Activated CD4-positive, alpha-beta T cell treated with anti-CD3 and anti-CD28 coated beads, Interleukin-2, amount 10 ng/mL, durations not matched to agents 7 days and 5 days (primary cell): ENCODE measurements at regions not wholly inside any gene's neighbourhood (a gene's known extent, or its start where the extent isn't known, plus 50 kb on each side); places are given as distances from the start of the nearest gene placed in this dataset.

Experiments used
- CTCF ChIA-PET: fragments of 350-600 bp; sonication (Branson Sonifier 250); formaldehyde crosslinking; loops from one replicate; lab custom pipeline; 2021; ENCODE audit warnings: antibody characterized with exemption; lab: Charles Lee
- POLR2A ChIA-PET: fragments of 350-600 bp; sonication (Branson Sonifier 250); formaldehyde crosslinking; loops from one replicate; lab custom pipeline; 2021; ENCODE audit warnings: antibody characterized with exemption; lab: Charles Lee
- DNase-seq: peaks from one replicate; pipeline ENCODE4 v3.0.0-alpha.2; 2020
- H3K27ac Mint-ChIP-seq: one replicate; pipeline ENCODE4 v1.8.0; 2021; ENCODE audit warnings: mild to moderate bottlenecking, moderate library complexity, mixed read lengths
- H3K27me3 Mint-ChIP-seq: one replicate; pipeline ENCODE4 v1.8.0; 2021; ENCODE audit warnings: mixed read lengths
- H3K36me3 Mint-ChIP-seq: one replicate; pipeline ENCODE4 v1.8.0; 2021; ENCODE audit warnings: low read depth, mixed read lengths
- H3K4me1 Mint-ChIP-seq: one replicate; pipeline ENCODE4 v1.8.0; 2021; ENCODE audit warnings: mixed read lengths
- H3K4me3 Mint-ChIP-seq: one replicate; pipeline ENCODE4 v1.8.0; 2021; ENCODE audit warnings: mild to moderate bottlenecking, moderate library complexity, mixed read lengths
- H3K9me3 Mint-ChIP-seq: one replicate; pipeline ENCODE4 v1.8.0; 2021; ENCODE audit warnings: mixed read lengths

GRCh38 chr15:95210436-95210981 is 979.1 kb downstream of the MCTP2 start:
- H3K4me1 Mint-ChIP-seq, result no peaks in the 10 kb centered on the region
- H3K4me3 Mint-ChIP-seq, result no peak overlapping the region
- CTCF ChIA-PET, result interaction anchor here (0.6 kb wide), 1 partner anchor 447 kb away, joined by 3 read pairs; no protein-coding TSS in a partner anchor
- H3K36me3 Mint-ChIP-seq, result no peaks in the 10 kb centered on the region
- POLR2A ChIA-PET, result no interaction called here
- no peak overlapping the region for H3K27ac Mint-ChIP-seq
- no peak for DNase-seq
- H3K9me3 Mint-ChIP-seq, result peaks cover 5% of the 10 kb centered on the region
- no peaks in the 10 kb centered on the region for H3K27me3 Mint-ChIP-seq

GRCh38 chr15:95215017-95215416 is 983.7 kb downstream of the MCTP2 start:
- no peak overlapping the region for H3K4me3 Mint-ChIP-seq
- no peak for DNase-seq
- peaks cover 2% of the 10 kb centered on the region for H3K9me3 Mint-ChIP-seq
- H3K27ac Mint-ChIP-seq, result no peak overlapping the region
- H3K36me3 Mint-ChIP-seq, result no peaks in the 10 kb centered on the region
- no peaks in the 10 kb centered on the region for H3K4me1 Mint-ChIP-seq
- H3K27me3 Mint-ChIP-seq, result no peaks in the 10 kb centered on the region
- CTCF ChIA-PET, result no interaction called here
- POLR2A ChIA-PET, result no interaction called here

GRCh38 chr15:95226835-95227234 is 995.5 kb downstream of the MCTP2 start:
- H3K27me3 Mint-ChIP-seq, result no peaks in the 10 kb centered on the region
- ChIA-PET CTCF (no interaction called here), POLR2A (no interaction called here)
- H3K9me3 Mint-ChIP-seq, result peaks cover 4% of the 10 kb centered on the region
- no peaks in the 10 kb centered on the region for H3K4me1 Mint-ChIP-seq
- H3K36me3 Mint-ChIP-seq, result no peaks in the 10 kb centered on the region
- DNase-seq, result no peak
- H3K4me3 Mint-ChIP-seq, result no peak overlapping the region
- no peak overlapping the region for H3K27ac Mint-ChIP-seq

- H3K27me3 Mint-ChIP-seq, result no peaks in the 10 kb centered on the region
- H3K27ac Mint-ChIP-seq, result no peak overlapping the region
- H3K36me3 Mint-ChIP-seq, result no peaks in the 10 kb centered on the region
- DNase-seq, result no peak
- H3K4me1 Mint-ChIP-seq, result no peaks in the 10 kb centered on the region
- ChIA-PET CTCF (no interaction called here), POLR2A (no interaction called here)
- H3K4me3 Mint-ChIP-seq, result no peak overlapping the region
- peaks cover 4% of the 10 kb centered on the region for H3K9me3 Mint-ChIP-seq
Measured at GRCh38 chr15:95227235-95227634, 995.9 kb downstream of the MCTP2 start.

GRCh38 chr15:95228856-95229555 is 997.6 kb downstream of the MCTP2 start:
- H3K27ac Mint-ChIP-seq, result no peak overlapping the region
- peaks cover 6% of the 10 kb centered on the region for H3K9me3 Mint-ChIP-seq
- POLR2A ChIA-PET, result interaction anchor here (0.6 kb wide), 1 partner anchor 777 kb away, joined by 3 read pairs; no protein-coding TSS in a partner anchor
- DNase-seq, result no peak
- CTCF ChIA-PET, result no interaction called here
- no peaks in the 10 kb centered on the region for H3K27me3 Mint-ChIP-seq
- H3K4me3 Mint-ChIP-seq, result no peak overlapping the region
- no peaks in the 10 kb centered on the region for H3K4me1 Mint-ChIP-seq
- H3K36me3 Mint-ChIP-seq, result no peaks in the 10 kb centered on the region

- CTCF ChIA-PET, result no interaction called here
- Mint-ChIP-seq H3K4me1 (no peaks in the 10 kb centered on the region), H3K9me3 (peaks cover 12% of the 10 kb centered on the region), H3K27ac (no peak overlapping the region), H3K36me3 (no peaks in the 10 kb centered on the region), H3K4me3 (no peak overlapping the region), H3K27me3 (no peaks in the 10 kb centered on the region)
- no peak for DNase-seq
- POLR2A ChIA-PET, result no interaction called here
Measured at GRCh38 chr15:95235033-95235432, 1003.7 kb downstream of the MCTP2 start.

- H3K4me3 Mint-ChIP-seq, result no peak overlapping the region
- peaks cover 2% of the 10 kb centered on the region for H3K27me3 Mint-ChIP-seq
- ChIA-PET POLR2A (no interaction called here), CTCF (no interaction called here)
- no peaks in the 10 kb centered on the region for H3K9me3 Mint-ChIP-seq
- H3K27ac Mint-ChIP-seq, result no peak overlapping the region
- DNase-seq, result no peak
- H3K4me1 Mint-ChIP-seq, result no peaks in the 10 kb centered on the region
- H3K36me3 Mint-ChIP-seq, result no peaks in the 10 kb centered on the region
Measured at GRCh38 chr15:95247071-95247984, 1016.0 kb downstream of the MCTP2 start.

GRCh38 chr15:95249524-95249923 is 1018.2 kb downstream of the MCTP2 start:
- H3K4me3 Mint-ChIP-seq, result no peak overlapping the region
- H3K4me1 Mint-ChIP-seq, result no peaks in the 10 kb centered on the region
- H3K36me3 Mint-ChIP-seq, result no peaks in the 10 kb centered on the region
- POLR2A ChIA-PET, result no interaction called here
- H3K27me3 Mint-ChIP-seq, result peaks cover 5% of the 10 kb centered on the region
- no peak overlapping the region for H3K27ac Mint-ChIP-seq
- DNase-seq, result no peak
- CTCF ChIA-PET, result no interaction called here
- H3K9me3 Mint-ChIP-seq, result no peaks in the 10 kb centered on the region

- no peaks in the 10 kb centered on the region for H3K4me1 Mint-ChIP-seq
- no peak overlapping the region for H3K4me3 Mint-ChIP-seq
- H3K9me3 Mint-ChIP-seq, result no peaks in the 10 kb centered on the region
- POLR2A ChIA-PET, result no interaction called here
- no peaks in the 10 kb centered on the region for H3K36me3 Mint-ChIP-seq
- DNase-seq, result no peak
- H3K27ac Mint-ChIP-seq, result no peak overlapping the region
- peaks cover 12% of the 10 kb centered on the region for H3K27me3 Mint-ChIP-seq
- CTCF ChIA-PET, result no interaction called here
Measured at GRCh38 chr15:95252404-95252803, 1021.0 kb downstream of the MCTP2 start.

GRCh38 chr15:95254263-95254662 is 1022.9 kb downstream of the MCTP2 start:
- POLR2A ChIA-PET, result no interaction called here
- Mint-ChIP-seq H3K36me3 (no peaks in the 10 kb centered on the region), H3K27me3 (peaks cover 22% of the 10 kb centered on the region), H3K9me3 (no peaks in the 10 kb centered on the region), H3K4me3 (no peak overlapping the region), H3K27ac (no peak overlapping the region), H3K4me1 (no peaks in the 10 kb centered on the region)
- CTCF ChIA-PET, result no interaction called here
- no peak for DNase-seq

GRCh38 chr15:95259513-95259912 is 1028.2 kb downstream of the MCTP2 start:
- POLR2A ChIA-PET, result interaction anchor here (0.5 kb wide), 1 partner anchor 276 kb away, joined by 3 read pairs; no protein-coding TSS in a partner anchor

GRCh38 chr15:95259965-95260364 is 1028.6 kb downstream of the MCTP2 start:
- H3K4me1 Mint-ChIP-seq, result peaks cover 2% of the 10 kb centered on the region
- no peak overlapping the region for H3K27ac Mint-ChIP-seq
- no peak overlapping the region for H3K4me3 Mint-ChIP-seq
- ChIA-PET CTCF (interaction anchor here (0.6 kb wide), 1 partner anchor 139 kb away, joined by 3 read pairs; no protein-coding TSS in a partner anchor), POLR2A (interaction anchor here (0.5 kb wide), 1 partner anchor 276 kb away, joined by 3 read pairs; no protein-coding TSS in a partner anchor)
- no peaks in the 10 kb centered on the region for H3K9me3 Mint-ChIP-seq
- H3K36me3 Mint-ChIP-seq, result no peaks in the 10 kb centered on the region
- peaks cover 48% of the 10 kb centered on the region for H3K27me3 Mint-ChIP-seq
- DNase-seq, result no peak

More at GRCh38 chr15:95259513-95259912, 1028.2 kb downstream of the MCTP2 start:
- DNase-seq, result peak; percentile 69
- peaks cover 49% of the 10 kb centered on the region for H3K27me3 Mint-ChIP-seq
- CTCF ChIA-PET, result no interaction called here
- peaks cover 2% of the 10 kb centered on the region for H3K4me1 Mint-ChIP-seq
- no peaks in the 10 kb centered on the region for H3K9me3 Mint-ChIP-seq
- no peak overlapping the region for H3K4me3 Mint-ChIP-seq
- no peak overlapping the region for H3K27ac Mint-ChIP-seq
- H3K36me3 Mint-ChIP-seq, result no peaks in the 10 kb centered on the region

GRCh38 chr15:95260856-95261255 is 1029.5 kb downstream of the MCTP2 start:
- ChIA-PET CTCF (no interaction called here), POLR2A (no interaction called here)
- no peak for DNase-seq
- H3K4me1 Mint-ChIP-seq, result peaks cover 4% of the 10 kb centered on the region
- H3K27me3 Mint-ChIP-seq, result peaks cover 42% of the 10 kb centered on the region
- H3K4me3 Mint-ChIP-seq, result no peak overlapping the region
- H3K27ac Mint-ChIP-seq, result no peak overlapping the region
- no peaks in the 10 kb centered on the region for H3K36me3 Mint-ChIP-seq
- H3K9me3 Mint-ChIP-seq, result no peaks in the 10 kb centered on the region
